ENCODE measurements at regions not wholly inside any gene's neighbourhood (a gene's known extent, or its start where the extent isn't known, plus 50 kb on each side); places are given as distances from the start of the nearest gene placed in this dataset.
"Not testable (repeated sequence)": the region's sequence is repeated elsewhere in the genome, so short reads cannot be mapped to it uniquely, and the experiment has no call there.

- DNase-seq (ENCODE audit: low read depth): peak; percentile 63
- no peak for TF ChIP-seq CTCF (conservative IDR thresholded peaks at IDR 0.05; ENCODE audit: low read depth, low read length)
- no peak overlapping the region for H3K4me3 ChIP-seq (ENCODE audit: low read length)
Measured at GRCh38 chr13:86585835-86586234, 786.6 kb upstream of the SLITRK6 start.

- H3K4me3 ChIP-seq (ENCODE audit: low read length): no peak overlapping the region
- DNase-seq (ENCODE audit: low read depth): no peak
- TF ChIP-seq CTCF (conservative IDR thresholded peaks at IDR 0.05; ENCODE audit: low read depth, low read length): no peak
Measured at GRCh38 chr13:86591862-86592261, 792.6 kb upstream of the SLITRK6 start.

GRCh38 chr13:86601351-86601750 is 802.1 kb upstream of the SLITRK6 start:
- no peak overlapping the region for H3K4me3 ChIP-seq (ENCODE audit: low read length)
- no peak for TF ChIP-seq CTCF (conservative IDR thresholded peaks at IDR 0.05; ENCODE audit: low read depth, low read length)
- DNase-seq (ENCODE audit: low read depth): no peak

- no peak for DNase-seq (ENCODE audit: low read depth)
- TF ChIP-seq CTCF (conservative IDR thresholded peaks at IDR 0.05; ENCODE audit: low read depth, low read length): no peak
- no peak overlapping the region for H3K4me3 ChIP-seq (ENCODE audit: low read length)
Measured at GRCh38 chr13:86606264-86606663, 807.0 kb upstream of the SLITRK6 start.

GRCh38 chr13:86608701-86609100 is 809.5 kb upstream of the SLITRK6 start:
- H3K4me3 ChIP-seq (ENCODE audit: low read length): no peak overlapping the region
- no peak for DNase-seq (ENCODE audit: low read depth)
- no peak for TF ChIP-seq CTCF (conservative IDR thresholded peaks at IDR 0.05; ENCODE audit: low read depth, low read length)

- no peak for TF ChIP-seq CTCF (conservative IDR thresholded peaks at IDR 0.05; ENCODE audit: low read depth, low read length)
- DNase-seq (ENCODE audit: low read depth): peak; percentile 88
- no peak overlapping the region for H3K4me3 ChIP-seq (ENCODE audit: low read length)
Measured at GRCh38 chr13:86633346-86633745, 834.1 kb upstream of the SLITRK6 start.

- not testable (repeated sequence) for DNase-seq (ENCODE audit: low read depth); H3K4me3 ChIP-seq (ENCODE audit: low read length)
Measured at GRCh38 chr13:86651171-86651570, 852.0 kb upstream of the SLITRK6 start.

GRCh38 chr13:86653009-86653408 is 853.8 kb upstream of the SLITRK6 start:
- no peak overlapping the region for H3K4me3 ChIP-seq (ENCODE audit: low read length)
- no peak for TF ChIP-seq CTCF (conservative IDR thresholded peaks at IDR 0.05; ENCODE audit: low read depth, low read length)
- DNase-seq (ENCODE audit: low read depth): no peak

Measured in retinal pigment epithelial cell (primary cell).